GM13976 (cell line): ENCODE measurements at regions not wholly inside any gene's neighbourhood (a gene's known extent, or its start where the extent isn't known, plus 50 kb on each side); places are given as distances from the start of the nearest gene placed in this dataset.

Experiments used
- DNase-seq: peaks from one replicate; pipeline ENCODE4 v3.0.0; 2012; ENCODE audit warnings: low spot score
- CTCF ChIP-seq: IDR thresholded peaks from 2 replicates; pipeline ENCODE4 v1.5.1; 2012; ENCODE audit warnings: borderline replicate concordance, mild to moderate bottlenecking; ENCODE audit not compliant: insufficient read depth; ENCODE audit errors: extremely low read depth, missing control alignments, control extremely low read depth
- in situ Hi-C: fragments of 300-500 bp; cut with MboI; formaldehyde crosslinking; loops from one replicate; pipeline ENCODE4 v1.12.0; 2022; ENCODE audit warnings: low sequenced_read_pairs, mixed read lengths, inconsistent platforms; ENCODE audit not compliant: unreplicated experiment

- TF ChIP-seq CTCF, result no peak
- no peak for DNase-seq
These were observed 75.6 kb upstream of the MSX1 start for GRCh38 chr4:4783847-4784246.

GRCh38 chr4:4782969-4783368 is 76.5 kb upstream of the MSX1 start:
- no peak for TF ChIP-seq CTCF
- no peak for DNase-seq
- in situ Hi-C loops, result no loop called here

More at GRCh38 chr4:4783847-4784246, 75.6 kb upstream of the MSX1 start:
- in situ Hi-C loops, result no loop called here

DNA sequence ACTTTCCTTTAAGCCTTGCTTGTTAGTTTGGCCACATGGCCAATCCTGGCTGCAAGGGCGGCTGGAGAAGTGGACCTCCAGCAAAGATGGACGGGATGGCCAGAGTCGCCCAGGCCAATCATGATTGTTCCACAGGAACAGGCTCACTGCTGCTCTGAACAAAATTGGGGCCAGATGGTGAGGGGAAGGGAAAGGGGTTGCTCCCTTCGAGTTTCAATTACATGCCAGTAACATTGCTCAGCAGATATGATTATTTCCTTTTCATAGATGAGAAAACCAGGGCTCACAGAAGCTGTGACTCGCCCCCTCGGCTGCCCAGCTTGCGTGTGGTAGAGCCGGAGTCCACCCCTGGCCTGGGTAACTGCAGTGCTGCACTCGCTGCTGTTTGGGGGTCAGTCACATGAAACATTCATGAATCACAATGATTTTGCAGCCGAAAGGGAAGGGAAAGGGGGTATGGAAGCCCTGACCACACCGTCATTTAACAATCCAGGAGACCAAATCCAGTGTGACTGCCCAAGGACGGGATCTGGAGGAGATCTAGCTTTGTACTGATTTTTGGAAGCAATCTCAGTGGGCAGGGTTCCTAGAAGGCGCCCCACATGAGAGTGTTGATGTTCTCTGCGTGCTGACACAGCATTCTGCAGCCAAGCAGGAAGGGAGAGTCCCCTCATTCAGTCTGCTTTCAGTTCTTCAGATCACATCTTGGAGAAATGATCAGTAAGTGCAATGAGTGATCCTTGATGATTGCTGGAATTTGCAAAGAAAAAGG is 77.3 kb upstream of the MSX1 start:
- in situ Hi-C loops, result no loop called here
- no peak for TF ChIP-seq CTCF
- DNase-seq, result no peak

- in situ Hi-C loops, result no loop called here
- TF ChIP-seq CTCF, result no peak
These were observed 78.7 kb upstream of the MSX1 start for GRCh38 chr4:4780729-4781244.

GRCh38 chr4:4779486-4779885 is 80.0 kb upstream of the MSX1 start:
- TF ChIP-seq CTCF, result no peak
- no peak for DNase-seq
- in situ Hi-C loops, result no loop called here

More at GRCh38 chr4:4780729-4781244, 78.7 kb upstream of the MSX1 start:
- DNase-seq, result no peak

- in situ Hi-C loops, result no loop called here
- TF ChIP-seq CTCF, result no peak
These were observed 80.4 kb upstream of the MSX1 start for GRCh38 chr4:4779054-4779453.

More at GRCh38 chr4:4779054-4779453, 80.4 kb upstream of the MSX1 start:
- DNase-seq, result no peak
